HG02623 (cell line): ENCODE measurements at regions not wholly inside any gene's neighbourhood (a gene's known extent, or its start where the extent isn't known, plus 50 kb on each side); places are given as distances from the start of the nearest gene placed in this dataset.
"Not testable (repeated sequence)": the region's sequence is repeated elsewhere in the genome, so short reads cannot be mapped to it uniquely, and the experiment has no call there.

Source experiments
- ATAC-seq: cut with Tn5 transposase; IDR thresholded peaks from one replicate; pipeline ENCODE4 v1.9.1; 2021; ENCODE audit warnings: moderate library complexity; ENCODE audit not compliant: unreplicated experiment

- no peak for ATAC-seq
These were observed 224.2 kb downstream of the NPHP4 start for GRCh38 chr1:5768014-5768413.

GRCh38 chr1:5766996-5767395, 225.2 kb downstream of the NPHP4 start:
- ATAC-seq: not testable (repeated sequence)

- no peak for ATAC-seq
These were observed 226.0 kb downstream of the NPHP4 start for GRCh38 chr1:5765997-5766913.

- no peak for ATAC-seq
These were observed 226.7 kb downstream of the NPHP4 start for GRCh38 chr1:5765483-5765882.

GRCh38 chr1:5764959-5765358, 227.3 kb downstream of the NPHP4 start:
- ATAC-seq: no peak

GRCh38 chr1:5764464-5764863, 227.8 kb downstream of the NPHP4 start:
- no peak for ATAC-seq

- no peak for ATAC-seq
These were observed 228.4 kb downstream of the NPHP4 start for GRCh38 chr1:5763696-5764370.

GRCh38 chr1:5758859-5759578, 233.2 kb downstream of the NPHP4 start:
- no peak for ATAC-seq

- no peak for ATAC-seq
These were observed 234.0 kb downstream of the NPHP4 start for GRCh38 chr1:5758000-5758858.

GRCh38 chr1:5757187-5757805, 234.9 kb downstream of the NPHP4 start:
- ATAC-seq: no peak

- ATAC-seq: no peak
These were observed 235.6 kb downstream of the NPHP4 start for GRCh38 chr1:5756434-5757186.

- no peak for ATAC-seq
These were observed 236.6 kb downstream of the NPHP4 start for GRCh38 chr1:5755552-5756125.

- ATAC-seq: no peak
These were observed 237.2 kb downstream of the NPHP4 start for GRCh38 chr1:5754817-5755551.

- ATAC-seq: no peak
These were observed 238.4 kb downstream of the NPHP4 start for GRCh38 chr1:5753549-5754421.

- ATAC-seq: no peak
These were observed 239.3 kb downstream of the NPHP4 start for GRCh38 chr1:5752746-5753548.

GRCh38 chr1:5751833-5752745, 240.1 kb downstream of the NPHP4 start:
- ATAC-seq: no peak
